ENCODE measurements at regions not wholly inside any gene's neighbourhood (a gene's known extent, or its start where the extent isn't known, plus 50 kb on each side); places are given as distances from the start of the nearest gene placed in this dataset.

- TF ChIP-seq POLR2A (IDR thresholded peaks at IDR 0.05) (no peak), CTCF (IDR thresholded peaks at IDR 0.05) (no peak), POLR2AphosphoS5 (IDR thresholded peaks at IDR 0.05) (no peak), EP300 (IDR thresholded peaks at IDR 0.05) (no peak)
Measured at GRCh38 chr10:28774051-28774995, 97.0 kb downstream of the BAMBI start.

Data from stomach (tissue), 4 donors.